ENCODE measurements at regions not wholly inside any gene's neighbourhood (a gene's known extent, or its start where the extent isn't known, plus 50 kb on each side); places are given as distances from the start of the nearest gene placed in this dataset.

- Histone ChIP-seq H3K9me3 (ENCODE audit: low read depth, low read length) (no peaks in the 10 kb centered on the region), H3K27ac (peak overlapping the region; percentile 53), H3K9ac (ENCODE audit: insufficient read length) (no peak overlapping the region), H3K4me3 (no peak overlapping the region), H3K36me3 (ENCODE audit: insufficient read depth, low read length) (no peaks in the 10 kb centered on the region)
- TF ChIP-seq POLR2AphosphoS5 (IDR thresholded peaks at IDR 0.05; ENCODE audit: borderline replicate concordance, low read depth, low read length): no peak
- TF ChIP-seq FOXP2 (optimal IDR thresholded peaks at IDR 0.05; ENCODE audit: control extremely low read depth, extremely low read length, insufficient read depth): no peak
- TF ChIP-seq EZH2 (IDR thresholded peaks at IDR 0.05): no peak
- no peak for DNase-seq (ENCODE audit: low read depth, low spot score)
These were observed 208.7 kb upstream of the FAM3C start for GRCh38 chr7:121604627-121605316.

- H3K9me3 ChIP-seq (ENCODE audit: low read depth, low read length): no peaks in the 10 kb centered on the region
- peak overlapping the region; percentile 53 for H3K27ac ChIP-seq
- no peak for TF ChIP-seq POLR2AphosphoS5 (IDR thresholded peaks at IDR 0.05; ENCODE audit: borderline replicate concordance, low read depth, low read length)
- TF ChIP-seq EZH2 (IDR thresholded peaks at IDR 0.05): no peak
- no peak for TF ChIP-seq FOXP2 (optimal IDR thresholded peaks at IDR 0.05; ENCODE audit: control extremely low read depth, extremely low read length, insufficient read depth)
- H3K4me3 ChIP-seq: no peak overlapping the region
- DNase-seq (ENCODE audit: low read depth, low spot score): no peak
- no peaks in the 10 kb centered on the region for H3K36me3 ChIP-seq (ENCODE audit: insufficient read depth, low read length)
- peak overlapping the region; percentile 35 for H3K9ac ChIP-seq (ENCODE audit: insufficient read length)
These were observed 207.8 kb upstream of the FAM3C start for GRCh38 chr7:121603886-121604285.

- no peak overlapping the region for H3K4me3 ChIP-seq
- no peaks in the 10 kb centered on the region; the same call in 1 of the 2 replicates for H3K9me3 ChIP-seq (ENCODE audit: low read depth, low read length)
- H3K9ac ChIP-seq (ENCODE audit: insufficient read length): no peak overlapping the region
- no peak for TF ChIP-seq EZH2 (IDR thresholded peaks at IDR 0.05)
- no peak for TF ChIP-seq POLR2AphosphoS5 (IDR thresholded peaks at IDR 0.05; ENCODE audit: borderline replicate concordance, low read depth, low read length)
- TF ChIP-seq FOXP2 (optimal IDR thresholded peaks at IDR 0.05; ENCODE audit: control extremely low read depth, extremely low read length, insufficient read depth): no peak
- H3K36me3 ChIP-seq (ENCODE audit: insufficient read depth, low read length): no peaks in the 10 kb centered on the region
- no peak overlapping the region for H3K27ac ChIP-seq
- DNase-seq (ENCODE audit: low read depth, low spot score): no peak
These were observed 203.8 kb upstream of the FAM3C start for GRCh38 chr7:121599887-121600286.

GRCh38 chr7:121595758-121596696, 199.9 kb upstream of the FAM3C start:
- H3K27ac ChIP-seq: no peak overlapping the region
- no peak for DNase-seq (ENCODE audit: low read depth, low spot score)
- H3K9ac ChIP-seq (ENCODE audit: insufficient read length): no peak overlapping the region
- no peaks in the 10 kb centered on the region; the same call in 1 of the 2 replicates for H3K9me3 ChIP-seq (ENCODE audit: low read depth, low read length)
- no peaks in the 10 kb centered on the region for H3K36me3 ChIP-seq (ENCODE audit: insufficient read depth, low read length)
- H3K4me3 ChIP-seq: no peak overlapping the region
- TF ChIP-seq EZH2 (IDR thresholded peaks at IDR 0.05): no peak
- TF ChIP-seq FOXP2 (optimal IDR thresholded peaks at IDR 0.05; ENCODE audit: control extremely low read depth, extremely low read length, insufficient read depth): no peak
- no peak for TF ChIP-seq POLR2AphosphoS5 (IDR thresholded peaks at IDR 0.05; ENCODE audit: borderline replicate concordance, low read depth, low read length)

- Histone ChIP-seq H3K27ac (no peak overlapping the region), H3K9ac (ENCODE audit: insufficient read length) (no peak overlapping the region), H3K9me3 (ENCODE audit: low read depth, low read length) (no peaks in the 10 kb centered on the region; the same call in 1 of the 2 replicates), H3K36me3 (ENCODE audit: insufficient read depth, low read length) (no peaks in the 10 kb centered on the region), H3K4me3 (no peak overlapping the region)
- no peak for TF ChIP-seq EZH2 (IDR thresholded peaks at IDR 0.05)
- TF ChIP-seq POLR2AphosphoS5 (IDR thresholded peaks at IDR 0.05; ENCODE audit: borderline replicate concordance, low read depth, low read length): no peak
- no peak for TF ChIP-seq FOXP2 (optimal IDR thresholded peaks at IDR 0.05; ENCODE audit: control extremely low read depth, extremely low read length, insufficient read depth)
- no peak for DNase-seq (ENCODE audit: low read depth, low spot score)
These were observed 195.8 kb upstream of the FAM3C start for GRCh38 chr7:121591926-121592325.

- H3K36me3 ChIP-seq (ENCODE audit: insufficient read depth, low read length): no peaks in the 10 kb centered on the region
These were observed 191.3 kb upstream of the FAM3C start for GRCh38 chr7:121587435-121587834.

GRCh38 chr7:121582258-121582657, 186.2 kb upstream of the FAM3C start:
- no peaks in the 10 kb centered on the region for H3K36me3 ChIP-seq (ENCODE audit: insufficient read depth, low read length)

More at GRCh38 chr7:121587435-121587834, 191.3 kb upstream of the FAM3C start:
- TF ChIP-seq EZH2 (IDR thresholded peaks at IDR 0.05) (no peak), FOXP2 (optimal IDR thresholded peaks at IDR 0.05; ENCODE audit: control extremely low read depth, extremely low read length, insufficient read depth) (no peak), POLR2AphosphoS5 (IDR thresholded peaks at IDR 0.05; ENCODE audit: borderline replicate concordance, low read depth, low read length) (no peak)
- no peaks in the 10 kb centered on the region for H3K9me3 ChIP-seq (ENCODE audit: low read depth, low read length)
- no peak overlapping the region for H3K4me3 ChIP-seq
- H3K9ac ChIP-seq (ENCODE audit: insufficient read length): no peak overlapping the region
- DNase-seq (ENCODE audit: low read depth, low spot score): no peak
- no peak overlapping the region for H3K27ac ChIP-seq

GRCh38 chr7:121579639-121580038, 183.5 kb upstream of the FAM3C start:
- Histone ChIP-seq H3K9me3 (ENCODE audit: low read depth, low read length) (peaks cover 4% of the 10 kb centered on the region; the same call in 1 of the 2 replicates), H3K9ac (ENCODE audit: insufficient read length) (no peak overlapping the region), H3K27ac (no peak overlapping the region), H3K4me3 (no peak overlapping the region), H3K36me3 (ENCODE audit: insufficient read depth, low read length) (no peaks in the 10 kb centered on the region)
- no peak for TF ChIP-seq FOXP2 (optimal IDR thresholded peaks at IDR 0.05; ENCODE audit: control extremely low read depth, extremely low read length, insufficient read depth)
- TF ChIP-seq EZH2 (IDR thresholded peaks at IDR 0.05): no peak
- TF ChIP-seq POLR2AphosphoS5 (IDR thresholded peaks at IDR 0.05; ENCODE audit: borderline replicate concordance, low read depth, low read length): no peak
- DNase-seq (ENCODE audit: low read depth, low spot score): no peak

More at GRCh38 chr7:121582258-121582657, 186.2 kb upstream of the FAM3C start:
- DNase-seq (ENCODE audit: low read depth, low spot score): no peak
- no peak overlapping the region for H3K4me3 ChIP-seq
- no peak overlapping the region for H3K9ac ChIP-seq (ENCODE audit: insufficient read length)
- TF ChIP-seq EZH2 (IDR thresholded peaks at IDR 0.05) (no peak), FOXP2 (optimal IDR thresholded peaks at IDR 0.05; ENCODE audit: control extremely low read depth, extremely low read length, insufficient read depth) (no peak), POLR2AphosphoS5 (IDR thresholded peaks at IDR 0.05; ENCODE audit: borderline replicate concordance, low read depth, low read length) (no peak)
- no peak overlapping the region for H3K27ac ChIP-seq
- no peaks in the 10 kb centered on the region for H3K9me3 ChIP-seq (ENCODE audit: low read depth, low read length)

All from SK-N-MC (cell line).